GM12878 (cell line): ENCODE measurements at regions not wholly inside any gene's neighbourhood (a gene's known extent, or its start where the extent isn't known, plus 50 kb on each side); places are given as distances from the start of the nearest gene placed in this dataset.

Source experiments
- ATF2 ChIP-seq: IDR thresholded peaks from 2 replicates; pipeline ENCODE4 v1.6.1; 2012; ENCODE audit warnings: low read length, inconsistent platforms
- CEBPZ ChIP-seq: fragments of 150-350 bp; IDR thresholded peaks from 2 replicates; pipeline ENCODE4 v1.6.1; 2016; ENCODE audit warnings: low read depth, low read length
- ETV6 ChIP-seq, 2 experiments: fragments of 450-650 bp in 1 of 2; IDR thresholded peaks in 1 of 2; conservative IDR thresholded peaks in 1 of 2; 2 replicates each; pipeline ENCODE4 v1.6.1; 2014; ENCODE audit warnings: antibody characterized with exemption in 1 of 2, borderline replicate concordance in 1 of 2, low read depth in 1 of 2, mild to moderate bottlenecking in 1 of 2, moderate library complexity in 1 of 2
- PML ChIP-seq: IDR thresholded peaks from 2 replicates; pipeline ENCODE4 v1.6.1; 2012; ENCODE audit warnings: low read length, inconsistent platforms
- POLR2A ChIP-seq: IDR thresholded peaks from 2 replicates; pipeline ENCODE4 v1.6.1; 2011; ENCODE audit warnings: low read depth, mild to moderate bottlenecking, low read length
- SREBF2 ChIP-seq: IDR thresholded peaks from 2 replicates; pipeline ENCODE4 v1.6.1; 2012; ENCODE audit warnings: mild to moderate bottlenecking, low read length
- USF1 ChIP-seq: IDR thresholded peaks from 2 replicates; pipeline ENCODE4 v1.6.1; 2011; ENCODE audit warnings: borderline replicate concordance, low read depth, mild to moderate bottlenecking, moderate library complexity, mixed read lengths, low read length; ENCODE audit not compliant: insufficient read depth; ENCODE audit errors: extremely low read length
- ZSCAN29 ChIP-seq: fragments of 450-650 bp; IDR thresholded peaks from 2 replicates; pipeline ENCODE4 v1.6.1; 2017; ENCODE audit warnings: mild to moderate bottlenecking, moderate library complexity

- TF ChIP-seq ATF2 (no peak), ETV6 (conservative IDR thresholded peaks at IDR 0.05 in 1 of 2, IDR thresholded peaks at IDR 0.05 in 1 of 2; ENCODE audit: borderline replicate concordance in 1 of 2, low read depth in 1 of 2) (no peak), PML (no peak), SREBF2 (no peak), ZSCAN29 (no peak), USF1 (no peak), POLR2A (no peak), CEBPZ (no peak)
Measured at GRCh38 chr6:2360716-2361115, 115.3 kb upstream of the GMDS start (continued).
